Natural killer cell treated with Interleukin-12 subunit alpha and Interleukin-12 subunit beta and Interleukin-15 and Interleukin-18, amount 100 ng/mL, for 72 hours (primary cell): ENCODE measurements at regions not wholly inside any gene's neighbourhood (a gene's known extent, or its start where the extent isn't known, plus 50 kb on each side); places are given as distances from the start of the nearest gene placed in this dataset.
"Not testable (repeated sequence)": the region's sequence is repeated elsewhere in the genome, so short reads cannot be mapped to it uniquely, and the experiment has no call there.

Experiments
- ATAC-seq, 2 donors: fragments of 150-1000 bp; cut with Tn5 transposase in 1 of 2; sonication (Bioruptor Pico), chemical (Tn5 transposase) in 1 of 2; 2 replicates each; pipeline ENCODE4 v1.10.0; 2021
- DNase-seq: peaks from one replicate; pipeline ENCODE4 v3.0.0; 2022; ENCODE audit warnings: low spot score
- H3K27ac Mint-ChIP-seq, 2 donors: 1 replicate in 1 of 2; 2 replicates in 1 of 2; pipeline ENCODE4 v1.8.0; 2022; ENCODE audit warnings: mixed read lengths in 2 of 2, mild to moderate bottlenecking in 1 of 2, moderate library complexity in 1 of 2
- H3K27me3 Mint-ChIP-seq, 2 donors: 1 replicate in 1 of 2; 2 replicates in 1 of 2; pipeline ENCODE4 v1.8.0; 2022; ENCODE audit warnings: mixed read lengths in 2 of 2
- H3K36me3 Mint-ChIP-seq: one replicate; pipeline ENCODE4 v1.8.0; 2022; ENCODE audit warnings: mixed read lengths
- H3K4me1 Mint-ChIP-seq, 2 donors: 1 replicate in 1 of 2; 2 replicates in 1 of 2; pipeline ENCODE4 v1.8.0; 2022; ENCODE audit warnings: low read depth in 2 of 2, mixed read lengths in 2 of 2, mild to moderate bottlenecking in 1 of 2
- H3K4me3 Mint-ChIP-seq: one replicate; pipeline ENCODE4 v1.8.0; 2022; ENCODE audit warnings: mixed read lengths
- H3K9me3 Mint-ChIP-seq: 2 replicates; pipeline ENCODE4 v1.8.0; 2022; ENCODE audit warnings: mixed read lengths

DNA sequence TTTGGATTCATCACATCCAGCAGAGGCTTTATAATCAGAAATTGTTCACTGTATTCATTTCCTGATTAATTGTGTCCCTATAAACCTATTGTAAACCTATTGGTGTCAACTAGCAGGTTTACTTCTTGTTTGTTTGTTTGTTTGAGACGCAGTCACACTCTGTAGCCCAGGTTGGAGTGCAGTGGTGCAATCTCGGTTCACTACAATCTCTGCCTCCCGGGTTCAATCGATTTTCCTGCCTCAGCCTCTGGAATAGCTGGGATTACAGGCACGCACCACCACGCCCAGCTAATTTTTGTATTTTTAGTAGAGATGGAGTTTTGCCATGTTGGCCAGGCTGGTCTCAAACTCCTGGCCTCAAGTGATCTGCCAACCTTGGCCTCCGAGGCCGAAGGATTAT is 215.4 kb upstream of the ZNF385D start:
- not testable (repeated sequence) for H3K27me3 Mint-ChIP-seq, H3K36me3 Mint-ChIP-seq, ATAC-seq, DNase-seq, H3K4me1 Mint-ChIP-seq, H3K4me3 Mint-ChIP-seq, H3K27ac Mint-ChIP-seq
- H3K9me3 Mint-ChIP-seq, result peaks cover 22% of the 10 kb centered on the region

- Mint-ChIP-seq H3K4me1 (no peaks in the 10 kb centered on the region), H3K36me3 (peaks cover 9% of the 10 kb centered on the region), H3K27me3 (no peaks in the 10 kb centered on the region), H3K27ac (no peak overlapping the region), H3K4me3 (no peak overlapping the region), H3K9me3 (peaks cover 14% of the 10 kb centered on the region)
- ATAC-seq (no peak), DNase-seq (no peak)
Measured at GRCh38 chr3:21979706-21980105, 228.7 kb upstream of the ZNF385D start.

DNA sequence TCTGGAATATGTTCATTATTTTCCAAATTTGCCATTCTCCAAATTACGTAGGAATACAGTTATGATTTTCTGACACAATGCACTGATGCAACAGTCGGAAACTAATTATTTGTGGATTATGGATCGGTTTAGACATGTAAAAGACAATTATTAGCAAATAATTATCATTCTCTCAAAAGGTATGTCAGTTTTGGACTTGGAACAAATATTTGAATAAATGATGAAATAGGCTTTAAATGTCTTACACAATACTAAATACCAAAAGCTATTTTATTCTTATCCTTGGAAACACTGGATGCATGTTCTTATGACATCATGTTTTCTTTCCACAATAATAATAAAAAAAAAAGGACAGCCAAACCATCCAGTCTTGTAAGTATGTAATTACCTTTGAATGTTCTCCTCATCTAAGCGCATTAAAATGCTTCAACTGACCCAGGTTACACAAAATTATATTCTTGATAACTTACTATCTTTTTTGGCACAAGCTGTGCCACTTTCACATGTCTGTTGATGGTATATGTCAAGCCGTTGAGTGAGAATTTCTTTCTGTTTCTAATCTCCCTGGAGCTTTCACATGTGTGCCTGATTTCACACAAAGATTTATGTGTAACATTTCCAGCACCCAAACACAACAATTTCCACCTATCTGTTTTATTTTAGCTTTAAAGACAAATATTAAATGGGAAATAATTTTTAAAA is 238.5 kb upstream of the ZNF385D start:
- Mint-ChIP-seq H3K36me3 (no peaks in the 10 kb centered on the region), H3K4me1 (no peaks in the 10 kb centered on the region), H3K4me3 (no peak overlapping the region), H3K27ac (no peak overlapping the region), H3K9me3 (peaks cover 4% of the 10 kb centered on the region), H3K27me3 (no peaks in the 10 kb centered on the region)
- ATAC-seq (no peak), DNase-seq (no peak)

DNA sequence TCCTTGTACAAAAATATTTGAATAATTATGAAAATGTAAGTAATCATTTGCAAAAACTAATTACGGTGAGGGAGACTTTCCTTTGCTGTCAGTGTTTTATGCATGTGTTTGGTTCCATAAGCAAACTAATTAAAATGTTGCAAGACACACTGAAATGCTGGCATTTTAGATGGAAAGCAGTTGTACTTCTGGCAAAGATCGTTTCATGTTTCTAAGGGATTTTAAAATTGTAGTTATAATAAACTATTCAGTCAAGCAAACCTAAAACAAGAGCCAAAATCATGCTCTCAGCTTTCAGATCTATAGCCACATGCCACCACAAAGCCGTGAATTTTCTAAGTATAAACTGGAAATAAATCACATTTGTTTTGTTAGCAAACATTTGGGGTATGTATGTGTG is 240.1 kb upstream of the ZNF385D start:
- no peak for DNase-seq

DNA sequence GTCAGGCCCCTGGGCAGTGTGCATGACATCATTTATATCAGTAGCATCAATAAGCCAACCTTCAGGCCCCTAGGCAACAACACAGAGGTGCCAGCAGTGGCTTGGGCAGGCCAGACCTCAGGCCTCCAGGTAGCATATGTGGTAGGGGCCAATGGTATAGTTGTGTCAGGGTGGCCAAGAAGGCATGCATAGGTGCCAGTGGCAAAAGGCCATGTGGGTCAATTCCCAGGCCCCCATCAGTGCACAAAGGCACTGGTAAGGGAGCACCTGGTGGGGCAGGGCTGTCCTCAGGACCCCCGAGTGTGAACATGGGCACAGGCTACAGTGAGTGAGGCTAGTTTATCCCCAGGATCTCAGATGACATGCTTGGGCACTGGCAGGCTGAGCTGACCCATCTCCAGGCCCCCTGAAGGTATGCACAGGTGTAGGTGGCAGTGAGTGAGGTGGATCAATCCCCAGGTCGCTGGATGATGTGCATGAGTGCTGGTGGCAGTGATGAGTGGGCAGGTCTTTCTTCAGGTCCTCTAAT is 244.1 kb upstream of the ZNF385D start:
- H3K4me3 Mint-ChIP-seq, result no peak overlapping the region
- DNase-seq (no peak), ATAC-seq (no peak)
- H3K9me3 Mint-ChIP-seq, result peaks cover 4% of the 10 kb centered on the region
- no peak overlapping the region for H3K27ac Mint-ChIP-seq
- H3K4me1 Mint-ChIP-seq, result no peaks in the 10 kb centered on the region
- no peaks in the 10 kb centered on the region for H3K27me3 Mint-ChIP-seq
- H3K36me3 Mint-ChIP-seq, result no peaks in the 10 kb centered on the region

More for the DNA sequence above, 240.1 kb upstream of the ZNF385D start:
- no peaks in the 10 kb centered on the region for H3K36me3 Mint-ChIP-seq
- H3K4me1 Mint-ChIP-seq, result no peaks in the 10 kb centered on the region
- peaks cover 4% of the 10 kb centered on the region for H3K9me3 Mint-ChIP-seq
- no peaks in the 10 kb centered on the region for H3K27me3 Mint-ChIP-seq
- no peak overlapping the region for H3K27ac Mint-ChIP-seq
- H3K4me3 Mint-ChIP-seq, result no peak overlapping the region
- no peak for ATAC-seq

DNA sequence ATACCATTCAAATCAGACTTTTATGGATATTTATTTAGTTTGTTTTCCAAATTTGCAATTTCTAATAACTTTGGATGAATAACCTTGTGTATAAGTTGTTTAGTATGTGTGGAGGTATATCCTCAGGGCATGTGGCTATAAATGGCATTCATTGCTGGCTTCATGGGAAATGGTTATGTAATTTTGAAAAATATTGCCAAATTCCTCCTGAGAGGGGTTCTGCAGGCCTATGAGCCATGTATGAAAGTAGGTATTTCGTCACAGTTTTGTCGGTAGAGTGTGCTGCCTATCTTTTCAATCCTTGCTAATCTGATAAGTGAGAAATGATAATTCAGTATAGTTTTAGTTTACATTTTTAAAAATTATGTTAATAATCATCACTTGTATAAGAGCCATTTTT is 256.4 kb upstream of the ZNF385D start:
- H3K4me3 Mint-ChIP-seq, result no peak overlapping the region
- H3K36me3 Mint-ChIP-seq, result no peaks in the 10 kb centered on the region
- H3K9me3 Mint-ChIP-seq, result peaks cover 9% of the 10 kb centered on the region
- H3K27me3 Mint-ChIP-seq, result no peaks in the 10 kb centered on the region
- H3K27ac Mint-ChIP-seq, result no peak overlapping the region
- no peak for ATAC-seq
- no peaks in the 10 kb centered on the region for H3K4me1 Mint-ChIP-seq
- no peak for DNase-seq

DNA sequence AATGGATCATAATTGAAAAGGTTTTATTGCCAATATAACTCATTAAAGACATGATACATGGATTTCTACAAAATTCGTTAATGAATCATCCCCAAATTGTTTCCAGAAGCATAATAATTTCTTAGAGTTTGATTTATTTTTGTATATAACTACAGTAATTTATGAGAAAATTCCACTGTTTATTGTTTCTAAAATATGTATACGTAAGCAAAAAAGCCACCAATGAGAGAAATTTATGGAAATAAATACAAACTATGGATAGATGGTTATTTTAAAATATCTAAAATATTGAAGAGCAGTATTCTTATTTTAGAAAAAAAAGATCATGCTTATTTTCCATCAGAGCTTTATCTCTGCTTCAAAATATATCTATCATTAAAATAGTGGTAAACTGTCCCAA is 260.0 kb upstream of the ZNF385D start:
- Mint-ChIP-seq H3K27me3 (no peaks in the 10 kb centered on the region), H3K4me1 (no peaks in the 10 kb centered on the region), H3K27ac (no peak overlapping the region), H3K9me3 (peaks cover 10% of the 10 kb centered on the region), H3K36me3 (no peaks in the 10 kb centered on the region), H3K4me3 (no peak overlapping the region)
- DNase-seq (no peak), ATAC-seq (no peak)

GRCh38 chr3:22012471-22012870 is 261.5 kb upstream of the ZNF385D start:
- H3K4me1 Mint-ChIP-seq, result no peaks in the 10 kb centered on the region
- H3K36me3 Mint-ChIP-seq, result no peaks in the 10 kb centered on the region
- ATAC-seq, result no peak
- H3K27ac Mint-ChIP-seq, result no peak overlapping the region
- no peak overlapping the region for H3K4me3 Mint-ChIP-seq
- H3K27me3 Mint-ChIP-seq, result no peaks in the 10 kb centered on the region
- peaks cover 10% of the 10 kb centered on the region for H3K9me3 Mint-ChIP-seq
- DNase-seq, result no peak

- Mint-ChIP-seq H3K4me3 (no peak overlapping the region), H3K36me3 (no peaks in the 10 kb centered on the region), H3K9me3 (peaks cover 9% of the 10 kb centered on the region), H3K4me1 (no peaks in the 10 kb centered on the region), H3K27ac (no peak overlapping the region), H3K27me3 (no peaks in the 10 kb centered on the region)
- ATAC-seq, result no peak
- no peak for DNase-seq
Measured at GRCh38 chr3:22013641-22014040, 262.6 kb upstream of the ZNF385D start.

- H3K36me3 Mint-ChIP-seq, result no peaks in the 10 kb centered on the region
- H3K9me3 Mint-ChIP-seq, result peaks cover 10% of the 10 kb centered on the region
- no peaks in the 10 kb centered on the region for H3K4me1 Mint-ChIP-seq
- no peak overlapping the region for H3K27ac Mint-ChIP-seq
- H3K27me3 Mint-ChIP-seq, result no peaks in the 10 kb centered on the region
- DNase-seq (no peak), ATAC-seq (no peak)
- no peak overlapping the region for H3K4me3 Mint-ChIP-seq
Measured at GRCh38 chr3:22016197-22016596, 265.2 kb upstream of the ZNF385D start.

DNA sequence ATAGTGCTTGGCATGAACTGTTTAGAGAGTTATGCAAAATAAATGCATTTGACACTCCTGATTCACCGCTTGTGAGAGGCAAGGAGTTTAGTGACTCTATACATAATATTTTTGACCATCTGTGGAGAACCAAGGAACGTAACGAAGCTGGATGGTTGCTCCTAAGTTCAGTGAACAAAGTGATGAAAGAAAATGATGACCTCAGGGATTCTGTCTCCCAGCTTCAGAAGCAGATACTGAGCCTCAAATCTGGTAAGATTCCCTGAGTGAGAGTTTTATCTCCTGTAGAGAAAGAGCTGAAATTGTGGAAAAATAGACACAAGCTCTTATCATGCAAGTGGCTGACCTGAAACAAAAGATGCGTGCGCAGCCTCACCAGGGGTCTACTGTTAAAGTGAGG is 273.6 kb upstream of the ZNF385D start:
- not testable (repeated sequence) for H3K4me1 Mint-ChIP-seq, DNase-seq, H3K27ac Mint-ChIP-seq, H3K36me3 Mint-ChIP-seq, H3K4me3 Mint-ChIP-seq, ATAC-seq, H3K27me3 Mint-ChIP-seq
- H3K9me3 Mint-ChIP-seq, result peaks cover 15% of the 10 kb centered on the region

- ATAC-seq (no peak), DNase-seq (no peak)
Measured at GRCh38 chr3:22029480-22029879, 278.5 kb upstream of the ZNF385D start.

GRCh38 chr3:22039161-22039560 is 288.2 kb upstream of the ZNF385D start:
- Mint-ChIP-seq H3K36me3 (no peaks in the 10 kb centered on the region), H3K9me3 (peaks cover 12% of the 10 kb centered on the region), H3K27ac (no peak overlapping the region), H3K4me1 (no peaks in the 10 kb centered on the region), H3K4me3 (no peak overlapping the region), H3K27me3 (no peaks in the 10 kb centered on the region)
- ATAC-seq, result no peak
- no peak for DNase-seq

More at GRCh38 chr3:22029480-22029879, 278.5 kb upstream of the ZNF385D start:
- H3K4me3 Mint-ChIP-seq, result no peak overlapping the region
- H3K36me3 Mint-ChIP-seq, result peaks cover 13% of the 10 kb centered on the region
- no peaks in the 10 kb centered on the region for H3K27me3 Mint-ChIP-seq
- no peak overlapping the region for H3K27ac Mint-ChIP-seq
- peaks cover 11% of the 10 kb centered on the region for H3K9me3 Mint-ChIP-seq
- no peaks in the 10 kb centered on the region for H3K4me1 Mint-ChIP-seq

DNA sequence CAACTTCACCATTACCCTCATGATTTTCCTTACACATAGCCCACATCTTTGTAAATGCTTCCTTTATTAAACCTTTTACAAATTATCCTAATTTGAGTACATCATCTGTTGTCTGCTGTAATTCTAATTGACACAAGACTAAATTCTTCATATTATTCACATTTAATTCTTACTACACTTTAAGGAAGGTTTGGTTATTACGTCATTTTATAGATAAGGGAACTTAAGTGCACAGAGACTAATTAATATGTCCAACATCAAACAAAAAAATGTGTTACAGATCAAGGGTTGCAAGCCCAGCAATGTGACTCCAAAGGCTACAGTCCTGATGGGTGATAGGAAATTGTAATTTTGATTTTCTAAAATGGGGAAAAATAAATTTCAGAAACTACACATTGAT is 289.1 kb upstream of the ZNF385D start:
- Mint-ChIP-seq H3K9me3 (peaks cover 16% of the 10 kb centered on the region), H3K4me3 (no peak overlapping the region), H3K27ac (no peak overlapping the region), H3K27me3 (no peaks in the 10 kb centered on the region), H3K36me3 (no peaks in the 10 kb centered on the region), H3K4me1 (no peaks in the 10 kb centered on the region)
- ATAC-seq (no peak), DNase-seq (no peak)

DNA sequence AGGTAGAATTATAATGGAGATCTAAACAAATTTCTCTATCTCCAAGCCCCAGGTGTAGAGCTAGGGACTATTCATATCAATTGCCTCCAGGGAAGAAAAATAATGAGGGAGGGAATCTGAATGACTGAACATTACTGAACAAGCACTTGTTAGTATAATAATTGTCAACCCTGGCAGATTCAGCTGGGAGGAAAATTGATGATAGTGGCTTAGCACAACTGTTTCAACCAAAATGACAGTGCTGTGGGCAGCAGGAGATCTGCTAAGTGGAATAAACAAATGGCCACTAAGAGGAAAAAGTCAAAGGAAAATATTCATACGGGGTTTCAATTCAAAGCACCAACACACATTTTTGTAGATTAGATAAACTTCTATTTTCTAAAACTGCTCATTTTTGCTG is 294.9 kb upstream of the ZNF385D start:
- H3K4me3 Mint-ChIP-seq, result no peak overlapping the region
- ATAC-seq (no peak), DNase-seq (no peak)
- no peak overlapping the region for H3K27ac Mint-ChIP-seq
- no peaks in the 10 kb centered on the region for H3K27me3 Mint-ChIP-seq
- peaks cover 11% of the 10 kb centered on the region for H3K9me3 Mint-ChIP-seq
- H3K4me1 Mint-ChIP-seq, result no peaks in the 10 kb centered on the region
- H3K36me3 Mint-ChIP-seq, result peaks cover 6% of the 10 kb centered on the region
